ENCODE measurements at regions not wholly inside any gene's neighbourhood (a gene's known extent, or its start where the extent isn't known, plus 50 kb on each side); places are given as distances from the start of the nearest gene placed in this dataset.

- ATAC-seq, result no peak
- H3K27me3 ChIP-seq, result peaks cover 0 to 17% (median 0%) of the 10 kb centered on the region in 9 donors
- H3K36me3 ChIP-seq, result no peaks in the 10 kb centered on the region
- whole genome bisulfite sequencing, 4 donors, result 45 to 56% (median 51%) methylated on average over 4 of the region's 4 CpGs
- no peak overlapping the region for H3K4me3 ChIP-seq
- TF ChIP-seq, protein P1, sequence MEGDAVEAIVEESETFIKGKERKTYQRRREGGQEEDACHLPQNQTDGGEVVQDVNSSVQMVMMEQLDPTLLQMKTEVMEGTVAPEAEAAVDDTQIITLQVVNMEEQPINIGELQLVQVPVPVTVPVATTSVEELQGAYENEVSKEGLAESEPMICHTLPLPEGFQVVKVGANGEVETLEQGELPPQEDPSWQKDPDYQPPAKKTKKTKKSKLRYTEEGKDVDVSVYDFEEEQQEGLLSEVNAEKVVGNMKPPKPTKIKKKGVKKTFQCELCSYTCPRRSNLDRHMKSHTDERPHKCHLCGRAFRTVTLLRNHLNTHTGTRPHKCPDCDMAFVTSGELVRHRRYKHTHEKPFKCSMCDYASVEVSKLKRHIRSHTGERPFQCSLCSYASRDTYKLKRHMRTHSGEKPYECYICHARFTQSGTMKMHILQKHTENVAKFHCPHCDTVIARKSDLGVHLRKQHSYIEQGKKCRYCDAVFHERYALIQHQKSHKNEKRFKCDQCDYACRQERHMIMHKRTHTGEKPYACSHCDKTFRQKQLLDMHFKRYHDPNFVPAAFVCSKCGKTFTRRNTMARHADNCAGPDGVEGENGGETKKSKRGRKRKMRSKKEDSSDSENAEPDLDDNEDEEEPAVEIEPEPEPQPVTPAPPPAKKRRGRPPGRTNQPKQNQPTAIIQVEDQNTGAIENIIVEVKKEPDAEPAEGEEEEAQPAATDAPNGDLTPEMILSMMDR (IDR thresholded peaks at IDR 0.05), result no peak
- no peak for TF ChIP-seq POLR2A (IDR thresholded peaks at IDR 0.05)
- no peak for DNase-seq
- intact Hi-C loops (cut with DNase I), result no loop called here
- H3K27ac ChIP-seq, result no peak overlapping the region
- H3K9me3 ChIP-seq, result no peaks in the 10 kb centered on the region
- peaks cover 0 to under 1% (median 0%) of the 10 kb centered on the region in 12 donors for H3K4me1 ChIP-seq
Measured at GRCh38 chr10:6995831-6996230, 415.0 kb downstream of the SFMBT2 start.

DNA sequence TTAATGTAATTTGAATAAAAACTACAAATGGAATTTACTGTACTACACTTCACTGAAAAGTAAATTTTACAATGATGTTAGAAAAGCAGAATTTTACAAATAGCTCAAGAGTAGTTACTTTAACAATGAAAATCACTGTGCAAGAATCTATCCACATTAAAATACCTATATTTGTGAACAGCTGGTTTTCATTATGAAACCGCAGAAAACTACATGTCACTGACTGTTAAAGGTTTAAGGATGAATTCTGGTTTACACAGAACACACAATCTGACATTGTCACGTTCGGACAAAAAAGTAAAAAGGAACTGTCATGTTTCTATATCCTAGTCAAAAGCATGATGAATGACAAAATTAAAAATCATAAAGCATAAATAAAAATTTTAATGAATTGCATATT lies 415.3 kb upstream of the PRKCQ start:
- Histone ChIP-seq H3K36me3 (no peaks in the 10 kb centered on the region), H3K27me3 (peaks cover 0 to 12% (median 0%) of the 10 kb centered on the region in 9 donors), H3K4me1 (peaks cover 0 to 4% (median 0%) of the 10 kb centered on the region in 12 donors), H3K4me3 (no peak overlapping the region), H3K27ac (no peak overlapping the region), H3K9me3 (no peaks in the 10 kb centered on the region)
- no peak for DNase-seq
- no peak for TF ChIP-seq POLR2A (IDR thresholded peaks at IDR 0.05)
- TF ChIP-seq, protein P1 (IDR thresholded peaks at IDR 0.05), result no peak
- ATAC-seq, result no peak
- intact Hi-C loops (cut with DNase I), result no loop called here
- 75 to 78% (median 77%) methylated on average over 3 of the region's 3 CpGs for WGBS, 4 donors

DNA sequence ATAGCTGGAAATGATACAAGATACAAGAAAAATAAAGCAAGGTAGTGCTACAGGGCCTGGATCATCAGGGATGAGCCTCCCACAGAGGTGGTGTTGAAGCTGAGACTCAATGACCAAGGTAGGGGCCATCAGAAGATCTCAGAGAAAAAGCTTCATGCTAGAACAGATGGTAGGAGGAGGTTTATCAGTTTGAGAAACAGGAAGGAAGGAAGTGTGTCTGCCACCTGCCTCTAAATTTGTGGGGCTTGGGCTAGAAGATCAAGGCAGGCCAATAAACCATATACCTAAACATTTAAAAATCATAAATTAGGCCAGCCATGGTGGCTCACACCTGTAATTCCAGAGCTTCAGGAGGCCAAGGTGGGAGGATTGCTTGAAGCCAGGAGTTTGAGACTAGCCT lies 410.8 kb upstream of the PRKCQ start:
- no peak for ATAC-seq
- no peaks in the 10 kb centered on the region for H3K9me3 ChIP-seq
- TF ChIP-seq, protein P1 (IDR thresholded peaks at IDR 0.05), result no peak
- TF ChIP-seq POLR2A (IDR thresholded peaks at IDR 0.05), result no peak
- H3K4me1 ChIP-seq, result peaks cover 0 to 4% (median 0%) of the 10 kb centered on the region in 12 donors
- peaks cover 0 to 5% (median 0%) of the 10 kb centered on the region in 9 donors for H3K27me3 ChIP-seq
- intact Hi-C loops (cut with DNase I), result no loop called here
- no peak overlapping the region for H3K27ac ChIP-seq
- H3K4me3 ChIP-seq, result no peak overlapping the region
- no peaks in the 10 kb centered on the region for H3K36me3 ChIP-seq
- no peak for DNase-seq

GRCh38 chr10:6988654-6989053 lies 408.6 kb upstream of the PRKCQ start:
- 79 to 87% (median 83%) methylated on average over 4 of the region's 4 CpGs for WGBS, 4 donors

More at GRCh38 chr10:6988654-6989053, 408.6 kb upstream of the PRKCQ start:
- no peaks in the 10 kb centered on the region for H3K9me3 ChIP-seq
- TF ChIP-seq, protein P1 (IDR thresholded peaks at IDR 0.05), result no peak
- no peak for TF ChIP-seq POLR2A (IDR thresholded peaks at IDR 0.05)
- ATAC-seq, result no peak
- H3K27me3 ChIP-seq, result peaks cover 0 to 5% (median 0%) of the 10 kb centered on the region in 9 donors
- DNase-seq, result no peak
- H3K36me3 ChIP-seq, result no peaks in the 10 kb centered on the region
- intact Hi-C loops (cut with DNase I), result no loop called here
- H3K4me1 ChIP-seq, result peaks cover 0 to 4% (median 0%) of the 10 kb centered on the region in 12 donors
- H3K4me3 ChIP-seq, result no peak overlapping the region
- no peak overlapping the region for H3K27ac ChIP-seq
